IMR-90 (cell line): ENCODE measurements at regions not wholly inside any gene's neighbourhood (a gene's known extent, or its start where the extent isn't known, plus 50 kb on each side); places are given as distances from the start of the nearest gene placed in this dataset.

Experiments
- ATAC-seq: fragments of 200-7000 bp; cut with Tn5 transposase; 2 replicates; pipeline ENCODE4 v1.9.1; 2020; ENCODE audit warnings: low read depth, mild to moderate bottlenecking, moderate library complexity
- BruUV-seq: library from RNA; stranded (reverse); fragments of 400-500 nt; replicated peaks from 2 replicates; lab custom pipeline; 2021; lab: Mats Ljungman, UMichigan
- CTCF ChIA-PET: fragments of 300-600 bp; formaldehyde crosslinking; extraction: SDS; loops from one replicate; lab custom pipeline; 2021; ENCODE audit warnings: antibody characterized with exemption; lab: Yijun Ruan, JAX
- POLR2A ChIA-PET: fragments of 300-600 bp; sonication (Branson Sonifier 250); formaldehyde crosslinking; loops from one replicate; lab custom pipeline; 2022; ENCODE audit warnings: antibody characterized with exemption; ENCODE audit not compliant: unreplicated experiment; lab: Charles Lee
- DNase-seq: peaks from one replicate; pipeline ENCODE4 v3.0.0; 2013
- H2AFZ ChIP-seq: replicated peaks from 2 replicates; pipeline ENCODE3; 2013; ENCODE audit warnings: low read length, mild to moderate bottlenecking; ENCODE audit not compliant: poor library complexity
- H2AK5ac ChIP-seq: 2 replicates; pipeline ENCODE4 v1.6.1; 2013; ENCODE audit warnings: low read depth, low read length, inconsistent platforms
- H2AK9ac ChIP-seq: replicated peaks from 2 replicates; pipeline ENCODE3; 2013; ENCODE audit warnings: mild to moderate bottlenecking, low read depth, low read length, moderate library complexity; ENCODE audit not compliant: poor library complexity
- H2BK120ac ChIP-seq: 2 replicates; pipeline ENCODE4 v1.6.1; 2013; ENCODE audit warnings: low read depth, low read length, inconsistent platforms
- H2BK15ac ChIP-seq: 3 replicates; pipeline ENCODE4 v1.6.1; 2013; ENCODE audit warnings: low read depth, low read length, inconsistent platforms
- H2BK20ac ChIP-seq: 2 replicates; pipeline ENCODE4 v1.6.1; 2013; ENCODE audit warnings: low read depth, mild to moderate bottlenecking, inconsistent platforms, low read length, moderate library complexity
- H2BK5ac ChIP-seq: 2 replicates; pipeline ENCODE4 v1.6.1; 2013; ENCODE audit warnings: mild to moderate bottlenecking, low read depth, low read length, inconsistent platforms; ENCODE audit not compliant: poor library complexity, severe bottlenecking
- H3K14ac ChIP-seq: replicated peaks from 2 replicates; pipeline ENCODE4 v1.6.1; 2013; ENCODE audit warnings: low read depth, low read length, inconsistent platforms
- H3K18ac ChIP-seq: 2 replicates; pipeline ENCODE4 v1.6.1; 2013; ENCODE audit warnings: low read depth, low read length, control low read depth
- H3K23ac ChIP-seq: 2 replicates; pipeline ENCODE4 v1.6.1; 2013; ENCODE audit warnings: low read depth, low read length, inconsistent platforms
- H3K27ac ChIP-seq: 2 replicates; pipeline ENCODE4 v1.5.1; 2013; ENCODE audit warnings: mild to moderate bottlenecking, control low read depth, low read length; ENCODE audit not compliant: insufficient read depth
- H3K27me3 ChIP-seq: 2 replicates; pipeline ENCODE4 v1.6.1; 2013; ENCODE audit warnings: low read length; ENCODE audit not compliant: control insufficient read depth, insufficient read depth
- H3K36me3 ChIP-seq: 2 replicates; pipeline ENCODE4 v1.6.1; 2013; ENCODE audit warnings: low read length, mixed read lengths; ENCODE audit not compliant: control insufficient read depth, insufficient read depth
- H3K4ac ChIP-seq: 2 replicates; pipeline ENCODE4 v1.6.1; 2013; ENCODE audit warnings: low read depth, low read length, inconsistent platforms
- H3K4me1 ChIP-seq: 2 replicates; pipeline ENCODE4 v1.6.1; 2013; ENCODE audit warnings: low read length, mixed read lengths; ENCODE audit not compliant: control insufficient read depth, insufficient read depth
- H3K4me2 ChIP-seq: 2 replicates; pipeline ENCODE4 v1.6.1; 2013; ENCODE audit warnings: low read depth, mild to moderate bottlenecking, control low read depth, low read length, moderate library complexity
- H3K4me3 ChIP-seq: 2 replicates; pipeline ENCODE4 v1.5.1; 2013; ENCODE audit warnings: low read depth, mild to moderate bottlenecking, control low read depth, low read length, moderate library complexity; ENCODE audit not compliant: insufficient read depth
- H3K56ac ChIP-seq: 2 replicates; pipeline ENCODE4 v1.6.1; 2013; ENCODE audit warnings: low read length, inconsistent platforms; ENCODE audit not compliant: insufficient read depth; ENCODE audit errors: extremely low read depth
- H3K79me1 ChIP-seq, 2 experiments: 2 replicates each; pipeline ENCODE4 v1.6.1; 2013; ENCODE audit warnings: low read length in 2 of 2, inconsistent platforms in 1 of 2, low read depth in 1 of 2
- H3K9ac ChIP-seq: 2 replicates; pipeline ENCODE4 v1.6.1; 2013; ENCODE audit warnings: low read depth, low read length, control low read depth
- H3K9me1 ChIP-seq: 2 replicates; pipeline ENCODE4 v1.6.1; 2013; ENCODE audit warnings: low read length, inconsistent platforms; ENCODE audit not compliant: insufficient read depth
- H3K9me3 ChIP-seq: 2 replicates; pipeline ENCODE4 v1.6.1; 2013; ENCODE audit warnings: low read length; ENCODE audit not compliant: control insufficient read depth, insufficient read depth
- H4K20me1 ChIP-seq: 2 replicates; pipeline ENCODE4 v1.6.1; 2013; ENCODE audit warnings: low read length, inconsistent platforms; ENCODE audit not compliant: insufficient read depth
- H4K5ac ChIP-seq: 2 replicates; pipeline ENCODE4 v1.6.1; 2013; ENCODE audit warnings: mild to moderate bottlenecking, low read depth, low read length, control low read depth
- H4K8ac ChIP-seq, 2 experiments: 2 replicates each; pipeline ENCODE4 v1.6.1; 2013; ENCODE audit warnings: low read depth in 2 of 2, low read length in 2 of 2, control low read depth in 1 of 2, inconsistent platforms in 1 of 2
- H4K91ac ChIP-seq: 2 replicates; pipeline ENCODE4 v1.6.1; 2013; ENCODE audit warnings: low read depth, low read length, inconsistent platforms; ENCODE audit not compliant: insufficient read depth
- MAZ ChIP-seq: IDR thresholded peaks from 2 replicates; pipeline ENCODE4 v1.6.1; 2012; ENCODE audit warnings: low read depth, mild to moderate bottlenecking, low read length, improper control_type of control experiment, moderate library complexity, borderline replicate concordance
- NFE2L2 ChIP-seq: fragments of 150-350 bp; IDR thresholded peaks from 2 replicates; pipeline ENCODE4 v1.6.1; 2016; ENCODE audit warnings: low read depth, mild to moderate bottlenecking, low read length
- RAD21 ChIP-seq: IDR thresholded peaks from 2 replicates; pipeline ENCODE4 v1.6.1; 2012; ENCODE audit warnings: low read length, improper control_type of control experiment
- RFX5 ChIP-seq: IDR thresholded peaks from 2 replicates; pipeline ENCODE4 v1.8.0; 2012; ENCODE audit warnings: low read depth, mild to moderate bottlenecking, low read length, moderate library complexity
- SMC3 ChIP-seq: fragments of 150-350 bp; IDR thresholded peaks from 2 replicates; pipeline ENCODE4 v1.6.1; 2016; ENCODE audit warnings: low read depth, mild to moderate bottlenecking, antibody characterized with exemption, low read length, moderate library complexity
- WGBS, 2 experiments: methylation state at CpG; one replicate each; pipeline versions ENCODE4 v1.1.5 to v1.1.7; 2013; ENCODE audit warnings: missing lambda C conversion rate in 2 of 2; ENCODE audit not compliant: insufficient read length in 1 of 2; ENCODE audit errors: extremely low coverage in 2 of 2; 5-methylcytosine and 5-hydroxymethylcytosine counted together
- dilution Hi-C: fragments of 300-500 bp; cut with HindIII; formaldehyde crosslinking; loops from one replicate; pipeline ENCODE4 v1.14.3; 2018; ENCODE audit warnings: low sequenced_read_pairs; ENCODE audit not compliant: unreplicated experiment
- in situ Hi-C: fragments of 300-500 bp; cut with MboI; formaldehyde crosslinking; loops from 3 replicates; pipeline ENCODE4 v1.14.3; 2019; ENCODE audit warnings: low sequenced_read_pairs, inconsistent platforms, mixed read lengths
- intact Hi-C: fragments of 100-400 bp; cut with micrococcal nuclease; formaldehyde crosslinking; loops from 2 replicates; pipeline ENCODE4 v1.10.0; 2022

DNA sequence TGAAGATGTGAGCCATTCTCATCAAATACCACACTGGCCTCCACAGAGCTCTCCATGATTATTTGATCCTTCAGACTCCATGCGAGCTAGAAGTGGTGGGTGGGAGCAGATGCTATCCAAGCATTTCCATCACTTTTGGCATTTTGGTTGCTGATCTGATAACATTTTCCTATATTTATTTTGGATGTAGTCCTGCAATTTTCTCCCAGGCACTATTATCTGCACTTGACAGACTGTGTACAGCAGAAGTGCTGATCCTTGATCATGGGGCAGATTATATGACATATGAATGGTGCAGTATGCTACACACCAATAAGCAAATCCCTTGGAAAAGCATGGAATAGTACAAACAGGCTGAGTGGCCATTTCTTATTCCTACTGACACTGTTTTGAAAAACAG is 167.6 kb upstream of the LRRC7 start:
- no peaks in the 10 kb centered on the region for H3K27me3 ChIP-seq
- in situ Hi-C loops (no loop called here), intact Hi-C loops (no loop called here), dilution Hi-C loops (no loop called here)
- no peaks in the 10 kb centered on the region for H3K9me3 ChIP-seq
- H3K9me1 ChIP-seq = no peaks in the 10 kb centered on the region
- H3K9ac ChIP-seq = no peak overlapping the region
- H2BK120ac ChIP-seq = no peak overlapping the region
- DNase-seq (no peak), ATAC-seq (no peak)
- H3K14ac ChIP-seq = no peak overlapping the region
- no peak overlapping the region for H3K56ac ChIP-seq
- H2AK9ac ChIP-seq = no peak overlapping the region
- no peak for TF ChIP-seq NFE2L2
- no peak for TF ChIP-seq SMC3
- no peak for TF ChIP-seq MAZ
- TF ChIP-seq RFX5 = no peak
- no peak for TF ChIP-seq RAD21
- POLR2A ChIA-PET = no interaction called here
- no peak overlapping the region for H2AFZ ChIP-seq
- no peaks in the 10 kb centered on the region for H4K20me1 ChIP-seq
- H3K4me1 ChIP-seq = no peaks in the 10 kb centered on the region
- no peak overlapping the region for H4K91ac ChIP-seq
- no peak overlapping the region for H4K8ac ChIP-seq
- H2AK5ac ChIP-seq = no peak overlapping the region
- no peaks in the 10 kb centered on the region for H3K36me3 ChIP-seq
- CTCF ChIA-PET = no interaction called here
- no peak overlapping the region for H3K4me3 ChIP-seq
- no peak overlapping the region for H2BK5ac ChIP-seq
- no peak overlapping the region for H3K27ac ChIP-seq
- no CpG with 5 or more reads among the region's 1 CpG for WGBS, 2 experiments
- no peak overlapping the region for H3K4me2 ChIP-seq
- no peaks in the 10 kb centered on the region for H3K79me1 ChIP-seq
- no peak overlapping the region for H2BK15ac ChIP-seq
- H4K5ac ChIP-seq = no peak overlapping the region
- no peak overlapping the region for H3K23ac ChIP-seq
- no peak overlapping the region for H2BK20ac ChIP-seq
- BruUV-seq = no TSS peak
- no peak overlapping the region for H3K18ac ChIP-seq
- H3K4ac ChIP-seq = no peak overlapping the region
